GM18868 (cell line): ENCODE measurements at regions not wholly inside any gene's neighbourhood (a gene's known extent, or its start where the extent isn't known, plus 50 kb on each side); places are given as distances from the start of the nearest gene placed in this dataset.

Experiments
- ATAC-seq: cut with Tn5 transposase; IDR thresholded peaks from one replicate; pipeline ENCODE4 v1.9.1; 2021; ENCODE audit warnings: mild to moderate bottlenecking, moderate library complexity; ENCODE audit not compliant: unreplicated experiment

GRCh38 chr9:99326112-99326916 lies 104.2 kb downstream of the SEC61B start:
- no peak for ATAC-seq

GRCh38 chr9:99326917-99327189 lies 104.8 kb downstream of the SEC61B start:
- no peak for ATAC-seq

DNA sequence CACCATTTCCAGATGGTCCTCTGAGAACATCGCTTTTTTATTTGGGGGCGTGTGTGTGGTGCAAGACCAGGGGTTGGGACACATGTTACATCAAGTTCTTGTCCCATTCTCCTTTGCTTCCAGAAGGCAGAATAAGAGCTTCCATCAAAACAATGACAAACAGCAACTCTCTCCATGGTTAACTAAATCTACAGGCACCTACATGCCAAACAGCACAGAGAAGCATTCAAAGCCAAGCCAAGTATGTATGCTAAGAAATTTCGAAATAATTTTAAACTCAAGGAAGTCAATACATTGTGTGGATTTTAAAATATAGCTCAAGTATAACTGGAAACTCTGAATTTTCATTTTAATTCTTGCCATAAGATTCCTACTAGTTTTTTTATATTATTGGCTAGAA lies 105.6 kb downstream of the SEC61B start:
- ATAC-seq: no peak

GRCh38 chr9:99335280-99335679 lies 113.2 kb downstream of the SEC61B start:
- ATAC-seq: no peak

DNA sequence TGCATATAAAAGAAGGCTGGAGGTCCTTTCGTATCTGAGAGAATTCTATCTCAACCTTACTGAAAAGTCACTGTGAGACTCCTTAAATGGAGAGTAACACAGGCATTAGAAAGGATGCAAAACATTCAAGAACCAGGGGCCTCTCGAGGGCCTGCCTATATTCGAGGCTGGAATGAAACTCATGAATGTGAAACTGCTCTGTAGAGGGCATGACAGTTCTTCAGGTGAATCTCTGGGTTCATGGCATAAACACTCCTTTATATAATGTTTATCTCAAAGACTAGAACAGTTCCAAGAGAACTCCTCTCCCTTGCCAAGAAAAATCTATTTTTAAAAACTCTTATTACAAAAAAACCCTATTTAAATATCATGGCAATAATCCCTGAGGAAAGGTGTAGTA lies 113.9 kb downstream of the SEC61B start:
- ATAC-seq: no peak

- no peak for ATAC-seq
These were observed 114.4 kb downstream of the SEC61B start for GRCh38 chr9:99336531-99336930.

- ATAC-seq: no peak
These were observed 118.2 kb downstream of the SEC61B start for GRCh38 chr9:99340281-99340680.

DNA sequence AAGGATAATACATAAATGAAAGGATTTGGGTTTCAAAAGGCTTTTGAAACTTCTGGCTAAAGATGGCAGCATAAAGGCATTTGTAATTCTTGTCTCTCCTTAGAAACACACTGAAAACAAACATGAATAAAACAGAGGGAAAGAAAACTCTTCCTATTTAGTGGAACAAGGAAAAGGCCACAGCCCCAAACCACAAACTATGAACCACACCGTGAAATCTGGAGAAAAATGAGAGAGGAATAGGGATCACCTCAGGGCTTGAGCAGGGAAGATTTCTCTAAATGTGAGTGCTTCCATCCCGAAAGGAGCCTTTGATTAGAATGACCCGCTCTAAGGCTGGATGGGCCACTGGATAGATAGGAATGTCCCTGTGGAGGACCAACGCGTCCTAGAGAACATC lies 119.6 kb downstream of the SEC61B start:
- ATAC-seq: no peak

- no peak for ATAC-seq
These were observed 123.4 kb downstream of the SEC61B start for GRCh38 chr9:99345451-99345850.

GRCh38 chr9:99345942-99346341 lies 123.9 kb downstream of the SEC61B start:
- ATAC-seq: no peak

- ATAC-seq: no peak
These were observed 125.5 kb downstream of the SEC61B start for GRCh38 chr9:99347568-99347967.

DNA sequence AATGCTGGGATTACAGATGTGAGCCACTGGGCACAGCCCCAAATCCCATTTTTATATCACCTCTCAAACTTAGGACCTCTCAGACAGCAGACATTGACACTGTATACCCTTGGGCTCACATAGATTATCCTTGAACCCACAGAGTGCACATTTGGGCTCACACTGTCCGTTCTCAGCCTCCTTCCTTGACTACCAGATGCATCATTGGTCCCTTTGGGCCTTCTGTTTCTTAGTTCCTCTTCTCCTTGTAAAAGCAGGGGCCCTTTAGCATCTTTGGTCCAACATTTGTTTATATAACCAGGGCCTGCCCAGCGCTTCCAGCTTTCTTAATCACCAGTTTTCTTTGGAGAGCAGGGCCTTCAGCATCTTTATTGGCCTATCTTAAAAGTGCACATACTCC lies 126.2 kb downstream of the SEC61B start:
- no peak for ATAC-seq

DNA sequence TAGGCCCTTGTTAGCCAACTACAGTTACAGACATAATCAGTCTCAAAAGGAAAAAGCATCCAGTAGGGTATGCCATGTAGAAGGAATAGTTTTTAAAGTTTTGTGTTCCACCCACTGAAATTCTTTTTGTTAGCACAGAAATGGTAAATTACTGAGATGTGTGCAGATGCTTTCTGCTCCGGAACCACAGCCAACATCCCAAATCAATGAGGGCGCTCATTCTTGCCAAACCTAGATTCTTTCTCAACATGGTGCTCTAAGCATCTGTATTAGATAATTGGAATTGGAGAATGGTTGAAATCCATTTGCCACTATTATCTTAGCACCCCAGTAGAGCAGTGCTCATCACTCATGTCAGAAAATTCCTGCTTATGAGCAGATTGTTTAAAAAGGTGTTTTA lies 127.8 kb downstream of the SEC61B start:
- ATAC-seq: no peak

DNA sequence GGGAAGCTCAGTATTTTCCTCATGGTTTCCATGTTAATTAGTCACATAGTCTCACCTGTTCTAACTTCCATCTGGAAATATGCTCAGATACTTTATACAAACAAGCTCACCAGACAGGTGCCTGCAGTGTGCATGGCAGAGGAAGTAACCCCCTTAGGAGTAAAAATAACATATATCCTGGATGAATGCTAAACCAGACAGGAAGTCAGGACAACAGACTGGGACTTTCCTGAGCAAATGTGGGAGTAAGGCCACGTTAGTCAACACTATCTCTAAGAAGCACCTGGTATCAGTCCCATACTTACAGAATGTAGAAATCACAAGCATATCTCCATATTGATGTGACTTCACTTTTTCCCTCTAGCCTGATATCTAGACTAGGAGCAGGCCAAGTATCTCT lies 128.4 kb downstream of the SEC61B start:
- no peak for ATAC-seq

DNA sequence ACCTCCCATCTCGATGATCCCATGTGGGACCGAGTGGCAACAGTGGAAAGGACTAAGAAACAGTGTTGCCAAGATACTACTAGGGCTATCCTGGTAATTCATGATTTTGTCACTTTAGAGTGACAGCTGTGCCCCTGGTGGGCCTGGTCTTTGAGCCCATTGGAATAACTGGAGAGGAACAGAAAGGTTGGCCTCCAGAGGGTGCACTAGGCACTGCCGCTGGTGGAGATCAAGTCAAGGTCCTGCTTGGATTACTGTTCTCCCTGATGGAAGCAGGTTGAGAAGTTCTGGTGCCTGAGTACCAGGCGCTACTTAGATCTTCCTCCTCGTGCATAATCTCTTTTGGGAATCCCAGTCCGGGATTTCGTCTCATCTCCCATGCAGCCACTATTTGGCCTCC lies 129.6 kb downstream of the SEC61B start:
- ATAC-seq: no peak

DNA sequence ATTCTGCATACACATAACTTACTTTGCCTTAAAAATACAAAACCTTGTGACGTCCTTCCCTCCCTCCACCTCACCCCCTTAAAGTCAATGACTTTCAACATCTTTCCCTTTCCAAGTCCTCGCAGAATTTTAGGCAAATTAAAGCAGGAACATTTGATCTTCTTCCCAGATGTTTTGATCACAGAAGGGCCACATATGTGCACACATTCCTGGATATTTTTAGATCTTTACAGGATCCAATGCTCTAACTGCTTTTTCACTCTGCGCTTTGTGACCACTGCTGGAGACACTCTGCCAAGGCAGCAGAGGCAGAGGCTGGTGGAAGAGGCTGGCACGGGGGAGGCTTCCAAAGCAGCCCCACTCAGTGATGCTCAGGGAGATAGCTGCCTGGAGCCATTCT lies 130.7 kb downstream of the SEC61B start:
- no peak for ATAC-seq

DNA sequence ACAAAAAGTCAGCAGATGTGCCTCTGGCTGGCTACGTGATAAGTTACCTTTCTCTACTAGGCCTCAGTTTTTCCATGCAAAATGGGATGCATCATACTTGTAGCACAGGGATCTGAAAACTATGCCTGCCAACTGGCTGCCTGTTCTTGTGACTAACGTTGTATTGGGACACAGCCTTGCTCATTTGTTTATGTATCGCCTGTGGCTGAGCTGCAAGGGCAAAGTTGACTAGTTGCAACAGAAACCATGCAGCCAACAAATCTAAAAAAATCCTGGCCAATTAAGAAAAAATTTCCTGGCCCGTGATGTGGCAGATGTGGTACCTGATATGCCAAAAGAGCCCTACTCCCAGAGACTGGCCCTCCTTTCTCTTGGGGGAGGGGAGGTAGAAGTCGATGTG lies 131.3 kb downstream of the SEC61B start:
- no peak for ATAC-seq

DNA sequence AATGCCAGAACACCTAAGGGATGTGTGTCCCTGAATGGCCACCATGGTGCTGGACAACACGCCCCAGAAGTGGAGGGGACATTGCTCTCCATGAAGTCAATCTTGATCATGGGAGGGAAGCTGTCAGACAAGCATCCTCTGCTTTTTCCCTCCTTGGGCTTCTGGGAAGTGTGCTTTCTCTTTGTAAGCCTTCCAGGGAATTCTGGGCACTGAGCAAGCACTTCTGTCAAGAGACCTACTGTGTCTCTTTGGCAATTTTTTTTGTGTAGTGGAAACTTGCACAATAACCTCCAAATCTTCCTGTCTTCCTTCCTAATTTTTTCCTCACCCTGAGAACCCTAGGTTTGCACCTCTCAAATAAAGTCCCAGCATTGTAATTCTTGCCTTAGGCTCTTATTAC lies 132.0 kb downstream of the SEC61B start:
- ATAC-seq: no peak

- ATAC-seq: no peak
These were observed 134.5 kb downstream of the SEC61B start for GRCh38 chr9:99356512-99356971.

DNA sequence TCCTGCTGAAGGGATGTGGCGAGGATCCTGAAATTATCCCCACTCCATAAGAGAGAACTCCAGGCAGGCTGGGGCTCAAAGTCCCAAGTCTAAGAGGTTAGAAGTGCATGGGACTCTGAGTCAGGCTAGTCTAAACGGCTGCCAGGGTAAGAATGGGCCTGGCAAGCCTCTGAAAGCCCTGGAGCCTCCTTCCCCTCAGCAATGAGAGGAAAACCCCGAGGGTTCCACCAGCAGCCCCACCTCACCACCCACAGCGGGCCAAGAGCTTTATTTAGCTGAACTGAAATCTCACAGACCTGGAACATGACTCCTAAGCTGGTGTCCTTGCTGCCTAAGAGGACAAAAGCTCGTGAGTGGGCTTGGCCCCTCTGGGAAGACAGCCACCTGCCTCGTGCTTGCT lies 135.5 kb downstream of the SEC61B start:
- peak; percentile 76 for ATAC-seq

- ATAC-seq: no peak
These were observed 136.6 kb downstream of the SEC61B start for GRCh38 chr9:99358668-99359067.

DNA sequence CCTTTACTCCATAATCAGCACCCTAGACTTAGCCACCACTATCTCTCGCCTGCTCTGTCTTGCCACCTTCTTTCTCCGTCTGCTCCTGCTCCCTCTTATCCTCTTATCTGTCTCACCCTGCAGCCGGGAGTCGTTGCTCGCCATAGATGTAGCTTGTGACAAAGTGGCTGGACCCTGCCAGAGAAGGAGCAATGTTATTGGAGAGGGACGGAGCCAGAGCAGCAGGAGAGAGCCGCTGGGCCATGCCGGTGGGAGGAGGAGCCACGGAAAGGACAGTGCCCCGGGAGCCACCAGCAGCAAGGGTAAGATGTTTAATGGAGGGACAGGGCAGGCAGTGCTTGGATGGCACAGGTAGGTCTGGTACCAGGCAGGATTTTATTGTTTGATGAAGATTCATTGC lies 137.3 kb downstream of the SEC61B start:
- no peak for ATAC-seq

GRCh38 chr9:99360026-99360425 lies 137.9 kb downstream of the SEC61B start:
- no peak for ATAC-seq
